Head of caudate nucleus (tissue), 42 donors: ENCODE measurements at regions not wholly inside any gene's neighbourhood (a gene's known extent, or its start where the extent isn't known, plus 50 kb on each side); places are given as distances from the start of the nearest gene placed in this dataset.

ENCODE experiments used
- DNase-seq, 42 donors: peaks; one replicate each; pipeline versions ENCODE4 v3.0.0 to v3.0.0-alpha.2; 2020 to 2021; ENCODE audit warnings: mixed read lengths in 7 of 42
- intact Hi-C: fragments of 100-400 bp; cut with DNase I; formaldehyde crosslinking; loops from one replicate; pipeline ENCODE4 v1.15.0; 2022

DNA sequence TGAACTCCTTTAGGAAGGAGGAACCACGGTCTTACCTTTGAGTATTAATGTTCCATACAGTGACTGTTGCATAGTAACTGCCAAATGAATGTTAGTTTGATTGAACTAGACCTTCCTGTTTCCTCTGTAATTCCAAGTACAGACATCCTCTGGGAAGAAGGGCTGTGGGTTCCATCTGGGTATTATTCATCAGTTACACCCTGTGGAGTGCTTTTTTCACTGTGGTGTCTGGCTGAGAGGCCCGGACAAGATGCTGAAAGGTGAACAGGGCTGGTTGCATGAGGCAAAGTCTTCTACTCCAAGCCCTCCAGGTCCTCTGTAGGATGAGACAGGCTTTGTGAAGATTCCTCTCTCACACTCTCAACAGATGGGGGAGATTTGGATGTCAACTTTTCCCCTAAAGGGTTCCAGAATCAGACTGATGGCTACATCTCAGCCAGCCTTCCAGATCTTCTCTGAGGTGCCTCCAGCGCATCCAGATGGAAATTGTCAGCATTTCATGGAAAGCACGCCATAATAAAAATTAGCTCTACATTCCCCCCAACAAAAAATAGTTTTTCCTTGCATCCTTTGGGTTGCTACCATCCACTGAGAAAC lies 230.9 kb downstream of the GAS1 start:
- intact Hi-C loops = no loop called here

DNA sequence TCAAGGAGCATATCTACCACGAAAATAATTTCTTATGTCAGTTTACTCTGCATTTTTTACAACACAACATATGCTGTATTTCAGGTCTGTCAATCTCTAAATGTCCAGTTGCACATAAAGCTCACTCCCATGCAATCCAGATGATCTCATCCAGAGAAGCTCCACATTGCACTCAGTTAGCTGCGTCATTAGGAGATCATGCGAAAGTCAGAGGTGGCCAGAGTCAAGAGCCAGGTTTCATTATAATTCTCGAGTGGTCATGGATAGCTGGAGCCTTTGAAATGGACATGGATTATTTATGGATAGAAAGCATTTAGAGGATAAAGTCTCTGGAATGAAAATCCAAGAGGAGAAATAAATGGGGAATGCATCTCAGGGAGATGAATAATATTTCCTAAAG lies 232.3 kb downstream of the GAS1 start:
- intact Hi-C loops = no loop called here
- no peak for DNase-seq

More for the DNA sequence above, 230.9 kb downstream of the GAS1 start:
- no peak for DNase-seq

DNA sequence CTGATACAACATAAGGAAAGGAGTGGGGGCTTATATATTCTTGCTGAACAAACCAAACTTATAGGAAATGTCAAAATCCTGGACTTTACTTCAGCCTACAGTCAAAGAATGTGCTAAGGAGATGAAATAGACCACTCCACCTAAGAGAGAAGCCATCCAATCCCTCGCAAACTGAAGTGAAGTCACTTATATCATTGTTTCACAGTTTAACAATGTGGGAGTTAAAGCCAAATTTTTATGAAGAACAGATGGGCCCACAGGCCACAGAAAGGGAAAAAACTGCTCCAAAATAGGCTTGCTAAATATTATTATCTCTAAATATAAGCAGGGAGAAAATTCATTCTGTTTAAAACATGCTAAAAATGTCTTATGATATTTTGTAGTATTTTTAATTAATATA lies 233.3 kb downstream of the GAS1 start:
- no peak for DNase-seq

DNA sequence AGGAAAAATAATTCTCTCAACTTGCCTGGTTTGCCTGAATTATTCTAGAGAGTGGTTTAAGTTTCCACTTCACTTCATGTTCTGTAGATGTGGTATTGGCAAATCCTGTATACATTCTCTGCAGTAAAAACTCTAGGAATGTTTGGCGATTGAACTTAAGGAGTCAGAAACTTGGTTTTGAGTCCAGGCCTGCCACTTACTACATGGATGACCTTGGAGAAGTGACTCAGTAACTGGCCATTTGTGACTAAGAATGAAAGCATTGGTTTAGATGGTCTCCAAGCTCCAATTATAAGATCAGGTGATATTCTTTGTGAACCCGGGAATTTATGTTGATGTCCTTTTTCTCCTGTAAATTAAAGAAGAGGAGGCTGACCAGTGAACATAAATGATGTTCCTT lies 233.8 kb downstream of the GAS1 start:
- intact Hi-C loops = no loop called here
- no peak for DNase-seq

More for the DNA sequence above, 233.3 kb downstream of the GAS1 start:
- intact Hi-C loops = no loop called here

DNA sequence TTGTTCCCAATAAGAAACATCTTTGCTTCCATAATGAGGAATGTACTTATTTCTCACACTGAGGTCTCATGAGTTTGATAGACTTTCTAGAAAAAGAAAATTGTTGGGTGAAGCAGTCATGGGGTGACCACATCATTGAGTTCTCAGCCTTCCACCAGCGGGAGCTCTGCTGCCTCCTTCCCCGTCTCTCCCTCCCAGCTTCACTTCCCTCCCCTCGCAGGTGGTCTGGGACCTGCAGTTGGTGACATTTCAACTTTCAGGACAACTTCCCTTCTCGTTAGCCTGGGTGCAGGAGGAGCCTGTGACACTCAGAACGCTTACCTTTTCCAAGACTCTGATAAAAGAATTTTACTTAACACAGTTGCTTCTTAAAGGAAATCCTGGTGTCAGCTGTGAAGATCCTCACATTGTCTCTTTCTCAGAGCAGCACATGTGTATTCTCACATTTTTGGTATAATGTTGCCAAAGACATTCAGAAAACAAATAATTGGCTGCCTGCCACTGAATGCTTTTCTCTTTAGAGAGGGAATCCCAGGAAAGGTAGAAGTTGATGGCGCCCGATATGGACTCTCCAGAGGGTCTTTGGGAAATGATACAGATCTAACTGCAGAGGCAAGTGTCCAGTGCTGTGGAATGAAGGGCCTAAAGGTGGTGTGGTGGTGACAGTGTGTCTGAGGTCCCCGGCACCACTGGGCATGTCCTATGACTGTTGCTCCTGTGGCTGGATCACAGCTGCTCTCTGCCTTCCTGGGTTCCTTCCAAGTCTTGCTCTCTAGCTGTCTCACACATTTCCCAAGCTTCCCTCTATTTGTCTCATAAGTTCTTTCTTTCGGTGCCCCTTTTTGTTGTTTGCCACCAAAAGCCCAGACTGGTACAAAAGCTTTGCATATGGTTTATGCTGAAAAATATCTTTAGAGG lies 238.1 kb downstream of the GAS1 start:
- no peak for DNase-seq
- intact Hi-C loops = no loop called here

DNA sequence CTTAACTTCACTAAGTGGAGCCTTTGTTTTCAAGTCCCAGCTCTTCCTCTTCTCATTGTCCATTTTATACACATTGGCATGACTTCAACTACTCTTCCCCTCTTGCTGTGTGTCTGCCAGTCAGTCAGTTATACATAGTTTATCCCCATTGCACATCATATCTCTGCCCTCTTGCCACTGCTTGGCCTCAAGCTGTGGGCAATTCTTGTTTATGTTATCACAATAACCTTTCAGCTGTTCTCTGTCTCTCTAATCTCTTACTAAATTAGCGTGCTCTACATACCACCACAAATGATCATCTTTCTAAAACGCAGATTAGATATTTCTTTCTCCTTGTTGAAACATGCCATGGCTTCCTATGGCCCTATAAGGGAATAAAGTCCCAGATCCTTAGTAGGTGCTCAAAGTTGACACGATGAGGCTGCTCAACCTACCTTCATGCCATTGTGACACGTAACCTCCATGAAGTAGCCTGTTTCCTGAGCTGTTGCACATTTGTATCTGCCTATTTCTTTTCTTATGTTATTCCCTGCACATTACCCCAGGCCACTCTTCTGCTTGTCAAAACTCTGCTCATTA lies 239.3 kb downstream of the GAS1 start:
- intact Hi-C loops = no loop called here
- DNase-seq = no peak

DNA sequence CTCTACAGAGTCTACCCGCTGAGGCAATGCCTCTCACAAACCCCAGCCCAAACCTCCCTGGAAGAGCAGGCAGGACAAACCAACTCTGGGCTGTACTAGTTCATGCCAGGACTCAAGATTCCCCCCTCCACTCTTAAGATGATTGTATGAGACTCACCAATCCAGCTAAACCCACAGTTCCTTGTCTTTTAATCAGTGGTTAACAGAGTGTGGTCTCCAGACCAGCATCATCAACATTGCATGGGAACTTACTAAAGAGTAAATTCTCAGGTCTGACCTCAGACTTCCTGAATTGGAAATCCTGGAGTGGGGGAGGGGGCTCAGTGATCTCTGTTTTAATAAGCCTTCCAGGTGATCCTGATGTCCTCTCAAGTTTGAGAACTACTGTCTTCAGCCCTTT lies 240.9 kb downstream of the GAS1 start:
- intact Hi-C loops = no loop called here
- no peak for DNase-seq

DNA sequence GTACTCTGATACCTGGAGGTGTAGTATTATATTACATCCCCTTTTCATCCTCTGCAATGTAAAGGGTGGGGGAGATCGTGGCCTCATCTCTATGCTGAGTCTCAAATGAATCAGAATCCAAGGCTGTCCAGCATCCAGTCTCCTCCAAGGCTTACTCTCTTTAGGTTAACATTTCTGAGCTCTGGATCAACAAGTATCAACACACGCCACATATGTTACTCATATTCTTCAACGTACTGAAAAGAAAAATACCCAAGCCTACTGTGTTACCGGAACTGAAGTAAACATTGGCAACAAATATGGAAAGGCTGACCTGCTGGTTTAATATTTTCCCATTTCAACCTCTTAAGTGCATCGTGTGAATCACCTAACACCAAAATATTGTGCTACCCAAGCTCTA lies 241.8 kb downstream of the GAS1 start:
- no peak for DNase-seq
- intact Hi-C loops = no loop called here

DNA sequence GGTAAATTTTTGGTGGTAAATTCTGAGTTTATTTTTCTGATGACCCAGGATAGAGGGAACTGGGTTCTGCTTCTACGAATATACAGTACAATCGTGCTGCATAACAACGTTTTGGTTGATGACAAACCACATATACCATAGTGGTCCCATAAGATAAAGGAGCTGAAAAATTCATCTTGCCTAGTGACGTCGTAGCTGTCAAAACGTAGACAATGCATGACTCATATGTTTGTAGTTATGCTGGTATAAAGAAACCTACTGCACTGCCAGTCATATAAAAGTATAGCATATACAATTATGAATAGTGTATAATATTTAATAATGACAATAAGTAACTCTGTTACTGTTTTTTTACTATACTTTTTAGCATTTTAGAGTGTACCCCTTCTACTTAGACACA lies 244.0 kb downstream of the GAS1 start:
- DNase-seq = no peak
- intact Hi-C loops = no loop called here

DNA sequence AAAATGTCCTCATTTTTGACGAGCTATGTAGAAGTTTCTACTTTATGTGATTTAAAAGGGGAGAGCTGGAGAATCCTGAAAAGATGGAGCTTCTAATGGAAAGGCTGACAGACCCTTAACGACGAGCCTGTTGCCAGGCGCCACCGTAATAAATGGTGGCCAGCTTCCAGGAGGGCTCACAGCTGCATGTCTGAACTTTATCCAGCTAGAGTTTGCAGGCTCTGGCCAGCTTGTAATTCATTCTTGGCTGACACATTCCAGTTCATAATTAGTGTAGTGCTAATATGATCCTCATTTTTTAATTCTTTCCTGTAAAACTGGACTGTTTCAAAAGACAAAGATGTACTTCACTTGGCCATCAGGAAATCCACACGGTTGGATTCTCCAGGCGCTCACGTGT lies 246.7 kb downstream of the GAS1 start:
- intact Hi-C loops = no loop called here
- DNase-seq = peak in 41 of 42 donors; percentile 15 to 77 (median 51)

DNA sequence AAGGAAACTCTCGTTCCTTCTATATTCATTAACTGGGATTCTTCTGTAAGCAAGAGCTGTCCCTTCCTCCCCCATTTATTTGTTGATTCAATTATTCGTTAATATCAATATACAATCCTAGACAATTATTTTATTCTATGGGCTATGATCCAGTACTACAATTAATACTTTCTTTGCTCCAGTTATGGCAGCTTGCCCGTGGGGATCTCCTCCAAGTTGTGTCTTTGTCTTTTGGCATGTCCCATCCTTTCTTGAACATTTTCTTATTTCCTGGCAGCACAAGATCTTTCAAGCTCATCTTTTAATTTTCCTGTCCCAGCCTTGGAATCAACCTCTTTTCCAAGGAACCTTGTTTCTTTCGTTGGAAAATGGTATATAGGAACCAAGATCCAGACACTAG lies 249.3 kb downstream of the GAS1 start:
- intact Hi-C loops = no loop called here

DNA sequence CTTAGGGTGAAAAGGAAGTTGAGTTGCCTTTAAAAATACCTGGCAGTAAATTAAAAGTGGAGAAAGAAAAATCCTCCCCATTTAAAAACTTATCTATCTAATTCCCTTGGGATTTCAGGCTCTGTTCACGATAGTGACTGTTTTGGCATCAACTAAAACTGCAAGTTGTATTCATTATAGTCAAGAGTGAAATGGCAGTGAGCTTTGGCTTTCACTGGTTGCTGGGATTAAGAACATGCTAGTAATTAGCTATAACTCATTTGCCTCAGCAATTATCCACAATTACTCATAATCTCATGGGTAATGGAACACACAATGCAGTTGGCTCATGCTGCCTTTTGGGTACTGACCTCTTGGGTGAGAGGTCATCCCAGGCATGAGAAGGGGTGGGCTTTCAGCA lies 250.1 kb downstream of the GAS1 start:
- DNase-seq = no peak
- intact Hi-C loops = no loop called here

More for the DNA sequence above, 249.3 kb downstream of the GAS1 start:
- no peak for DNase-seq

DNA sequence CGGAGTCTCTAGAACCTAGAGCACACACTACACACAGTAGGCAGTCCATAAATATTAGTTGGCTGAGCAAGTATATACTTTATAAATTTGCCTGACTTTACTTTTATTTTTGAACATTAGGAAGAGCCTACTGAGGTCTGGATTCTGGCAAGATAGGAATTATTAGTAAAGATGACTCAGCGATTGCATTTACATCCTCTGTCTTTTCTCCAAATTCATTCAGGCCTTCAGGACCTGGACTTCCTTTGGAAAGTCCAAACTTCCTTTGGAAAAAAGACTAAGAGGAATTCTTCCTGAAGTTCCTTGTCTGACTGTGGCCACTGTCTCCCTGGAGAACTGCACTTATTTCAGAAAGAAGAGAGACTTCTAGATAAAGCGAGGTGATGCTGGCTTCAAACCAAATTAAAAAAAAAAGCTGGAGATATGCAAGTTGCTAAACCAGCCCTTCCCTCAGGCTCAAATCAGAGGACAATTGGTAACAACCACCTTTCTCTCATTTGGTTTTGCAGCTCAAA lies 251.3 kb downstream of the GAS1 start:
- intact Hi-C loops = no loop called here
- DNase-seq = no peak

DNA sequence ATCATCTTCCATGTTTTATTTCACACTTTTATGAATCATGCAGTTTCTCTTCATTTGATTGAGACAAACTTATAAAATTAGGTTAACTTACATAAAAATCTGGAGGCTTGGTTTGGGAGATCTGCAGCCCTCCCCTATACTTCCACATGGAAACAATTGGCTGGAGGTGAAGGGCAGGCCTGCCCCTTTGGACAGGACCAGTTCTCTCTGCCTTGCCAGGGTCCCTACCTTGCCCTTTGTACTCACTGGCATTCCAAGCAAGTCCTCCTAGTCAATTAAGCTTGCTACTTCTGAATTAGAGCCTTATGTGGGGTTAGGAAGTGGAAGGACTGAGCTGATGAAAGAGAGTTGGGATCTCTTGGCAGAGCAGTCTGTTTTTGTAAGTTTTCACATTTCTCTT lies 257.3 kb downstream of the GAS1 start:
- DNase-seq = no peak
- intact Hi-C loops = no loop called here

DNA sequence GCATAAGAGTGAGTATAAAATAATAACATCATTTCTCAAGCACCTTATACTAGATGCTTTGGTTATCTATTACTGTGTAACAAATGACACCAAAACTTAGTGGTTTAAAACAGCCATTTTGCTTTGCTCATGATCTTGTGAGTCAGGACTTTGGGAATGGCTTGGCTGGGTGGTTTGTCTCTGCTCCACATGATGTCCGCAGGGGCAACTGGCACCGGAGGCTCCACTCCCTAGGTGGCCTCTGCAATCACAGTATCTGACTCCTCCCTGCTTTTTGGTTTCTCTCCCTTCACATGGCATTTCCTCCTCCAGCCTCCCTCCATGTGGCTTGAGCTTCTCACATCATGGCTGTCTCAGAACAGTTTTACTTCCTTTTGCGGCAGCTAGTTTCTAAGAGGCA lies 259.5 kb downstream of the GAS1 start:
- intact Hi-C loops = no loop called here
- no peak for DNase-seq

DNA sequence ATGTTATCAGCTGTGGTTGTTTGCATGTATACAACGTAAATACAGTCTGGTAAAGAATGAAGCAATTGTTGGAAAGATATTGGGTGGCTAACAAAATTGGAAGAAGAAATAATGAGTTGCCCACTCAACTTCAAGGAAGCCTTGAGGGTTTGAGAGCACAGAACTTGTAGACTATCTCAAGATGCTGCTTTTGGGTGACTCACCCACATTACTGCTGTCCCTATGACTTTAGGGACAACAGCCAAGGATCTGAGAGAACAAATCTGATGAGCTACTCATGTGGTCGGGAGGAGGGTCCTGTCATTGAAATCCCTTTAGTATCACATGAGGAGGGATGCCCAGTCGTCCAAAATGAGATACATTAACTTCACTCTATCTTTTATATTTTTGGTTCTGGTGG lies 261.8 kb downstream of the GAS1 start:
- DNase-seq = no peak
- intact Hi-C loops = no loop called here

DNA sequence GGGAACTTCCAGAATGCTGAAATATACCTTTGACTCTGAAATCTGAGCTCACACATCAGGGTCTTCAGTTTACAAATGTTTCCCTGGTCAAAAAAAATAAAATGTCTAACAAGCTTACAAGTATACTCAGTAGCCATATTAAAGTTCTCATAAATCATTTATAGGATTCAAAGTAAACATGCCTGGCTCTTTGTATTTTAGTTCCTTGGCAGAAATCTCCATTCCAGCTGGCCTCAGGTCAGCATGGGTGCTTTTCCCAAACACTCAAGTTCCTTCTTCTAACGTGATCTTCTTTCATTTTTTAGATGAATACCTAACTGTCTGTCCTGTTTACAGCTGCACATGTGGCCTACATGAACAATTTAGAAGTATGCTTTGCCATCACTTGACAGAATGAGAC lies 263.2 kb downstream of the GAS1 start:
- no peak for DNase-seq
- intact Hi-C loops = no loop called here

DNA sequence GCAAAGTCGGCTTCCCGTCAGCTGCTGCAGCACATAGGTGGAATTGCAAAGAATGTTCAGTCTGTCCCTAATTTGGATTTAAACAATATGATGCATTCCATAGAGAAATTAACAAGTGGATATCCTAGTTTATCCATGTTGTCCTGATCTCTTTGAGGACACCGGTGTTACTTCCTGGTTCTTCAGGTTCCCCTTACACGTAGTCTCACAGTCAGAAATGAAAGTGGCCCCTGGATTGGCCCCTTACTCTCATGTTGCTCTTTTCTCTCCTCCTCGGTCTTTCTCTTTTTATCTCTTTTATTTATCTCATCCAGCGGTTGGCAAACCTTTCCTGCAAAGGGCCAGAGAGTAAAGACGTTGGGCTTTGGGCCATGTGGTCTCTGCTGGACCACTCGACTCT lies 265.1 kb downstream of the GAS1 start:
- intact Hi-C loops = no loop called here
- no peak for DNase-seq

DNA sequence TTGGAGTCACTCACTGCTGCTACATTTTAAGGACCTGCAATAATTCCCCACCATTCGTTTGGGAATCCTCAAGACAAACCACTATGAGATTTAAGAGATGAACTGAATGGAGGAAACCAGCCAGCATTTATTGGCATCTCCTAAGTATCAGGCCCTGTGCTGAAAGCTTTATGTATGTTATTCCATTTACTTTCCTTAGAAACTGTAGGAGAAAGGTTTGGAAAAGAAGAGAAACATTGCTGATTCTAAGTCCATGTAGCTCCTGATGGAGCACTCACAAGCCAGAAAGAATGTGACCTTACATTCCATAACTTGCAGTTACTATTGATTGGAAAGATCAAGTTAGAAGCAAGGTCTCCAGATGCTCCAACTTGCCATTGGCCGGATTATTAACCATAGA lies 267.4 kb downstream of the GAS1 start:
- intact Hi-C loops = no loop called here
- no peak for DNase-seq

DNA sequence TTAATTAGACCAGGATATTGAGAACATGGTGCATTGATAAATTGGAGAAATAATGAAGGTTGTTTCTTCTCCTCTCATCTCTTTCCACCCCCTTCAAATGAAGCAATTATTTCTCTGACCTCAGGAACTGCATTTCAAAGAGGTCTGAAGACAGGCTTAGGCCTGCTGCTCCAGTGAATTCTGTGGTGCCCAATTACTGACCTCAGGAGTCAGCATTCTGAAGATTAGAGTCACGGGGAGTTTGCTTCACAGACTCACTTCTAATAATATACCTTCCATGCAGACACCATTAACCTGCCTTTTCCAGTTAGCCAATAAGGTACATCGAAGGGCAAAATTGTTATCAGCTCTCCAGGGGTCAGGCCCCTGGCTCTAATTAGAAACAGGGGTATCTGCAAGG lies 270.9 kb downstream of the GAS1 start:
- intact Hi-C loops = no loop called here
- DNase-seq = no peak
